HG03342 (cell line): ENCODE measurements at regions not wholly inside any gene's neighbourhood (a gene's known extent, or its start where the extent isn't known, plus 50 kb on each side); places are given as distances from the start of the nearest gene placed in this dataset.
"Not testable (repeated sequence)": the region's sequence is repeated elsewhere in the genome, so short reads cannot be mapped to it uniquely, and the experiment has no call there.

Experiments used
- ATAC-seq: cut with Tn5 transposase; IDR thresholded peaks from one replicate; pipeline ENCODE4 v1.9.1; 2021; ENCODE audit warnings: mild to moderate bottlenecking, moderate library complexity; ENCODE audit not compliant: unreplicated experiment

DNA sequence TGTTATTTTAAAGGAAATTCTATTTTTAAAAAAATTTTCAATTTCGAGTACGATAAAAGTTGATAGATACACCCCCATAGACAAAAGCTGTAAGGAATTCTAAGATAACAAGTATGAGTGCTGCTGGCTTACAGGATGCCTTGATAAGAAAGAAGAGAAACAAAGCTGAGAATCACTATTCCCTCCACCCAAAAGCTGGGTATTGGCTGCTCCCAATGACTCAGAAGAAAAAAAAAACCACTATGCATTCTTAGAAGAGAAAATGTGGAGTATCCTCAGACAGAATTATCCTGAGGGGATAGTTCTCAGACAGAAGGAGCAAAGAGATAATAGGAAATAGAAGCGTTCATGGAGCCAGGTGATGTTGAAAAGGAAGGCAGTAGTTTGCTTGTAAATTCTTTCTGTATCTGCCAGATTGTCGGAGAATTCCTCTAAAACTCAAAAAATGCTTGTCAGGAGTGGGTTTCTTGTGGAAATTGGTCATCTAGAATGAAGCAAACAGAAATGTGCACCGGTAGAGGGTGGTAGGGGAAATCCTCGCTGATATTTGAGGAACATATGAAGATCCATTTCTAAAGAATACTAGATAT lies 217.5 kb upstream of the ADAMTS3 start:
- ATAC-seq: no peak

DNA sequence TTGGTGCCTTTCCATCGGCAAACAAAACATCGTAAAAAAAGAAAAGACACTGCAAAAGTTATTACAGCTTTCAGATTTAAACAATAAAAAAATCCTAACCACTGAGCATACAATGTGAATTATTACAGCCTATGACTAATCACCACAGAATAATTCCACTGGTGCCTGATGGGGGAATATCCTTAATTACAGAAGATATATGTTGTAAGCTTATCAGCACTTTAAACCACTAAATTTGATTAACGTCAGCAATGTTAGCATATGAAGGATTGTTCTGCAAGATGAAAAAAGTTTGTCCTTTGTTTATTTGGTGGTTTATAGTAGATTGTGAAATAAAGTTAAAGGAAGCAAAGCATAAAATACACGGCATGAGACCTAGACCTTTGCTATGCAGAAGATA lies 210.2 kb upstream of the ADAMTS3 start:
- ATAC-seq: no peak

DNA sequence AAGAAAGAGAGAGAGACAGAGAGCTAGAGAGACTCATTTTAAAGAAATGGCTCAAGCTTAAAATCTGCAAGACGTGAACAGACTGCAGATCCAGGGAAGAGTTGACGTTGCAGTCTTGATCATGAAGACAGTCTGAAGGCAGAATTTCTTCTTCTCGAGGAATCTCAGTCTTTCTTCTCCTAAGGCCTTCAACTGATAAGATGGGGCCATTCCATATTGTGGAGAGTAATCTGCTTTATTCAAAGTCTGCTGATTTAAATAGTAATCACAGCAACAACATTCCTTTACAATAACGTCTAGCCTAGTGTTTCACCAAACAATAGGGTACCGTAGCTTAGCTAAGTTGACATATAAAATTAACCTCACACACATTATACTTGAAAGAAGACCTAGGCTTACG lies 208.4 kb upstream of the ADAMTS3 start:
- no peak for ATAC-seq

DNA sequence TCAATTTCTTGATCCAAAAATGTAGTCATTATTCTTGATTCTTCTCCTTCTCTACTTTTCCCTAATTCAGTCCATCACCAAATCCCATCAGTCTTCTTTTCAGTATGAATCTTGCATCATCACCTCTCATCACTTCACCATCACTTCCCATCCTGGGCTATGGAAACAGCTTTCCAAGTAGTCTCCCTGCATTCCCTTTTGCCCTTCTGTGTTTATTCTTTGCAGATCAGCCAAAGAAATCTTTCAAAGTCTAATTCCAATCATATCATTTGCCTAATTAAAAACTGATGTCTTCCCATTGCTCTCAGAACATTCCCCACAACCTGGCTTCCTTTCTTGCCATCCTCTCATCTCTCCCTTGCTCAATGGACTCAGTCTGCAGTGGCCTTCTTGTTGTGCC lies 201.7 kb upstream of the ADAMTS3 start:
- no peak for ATAC-seq

DNA sequence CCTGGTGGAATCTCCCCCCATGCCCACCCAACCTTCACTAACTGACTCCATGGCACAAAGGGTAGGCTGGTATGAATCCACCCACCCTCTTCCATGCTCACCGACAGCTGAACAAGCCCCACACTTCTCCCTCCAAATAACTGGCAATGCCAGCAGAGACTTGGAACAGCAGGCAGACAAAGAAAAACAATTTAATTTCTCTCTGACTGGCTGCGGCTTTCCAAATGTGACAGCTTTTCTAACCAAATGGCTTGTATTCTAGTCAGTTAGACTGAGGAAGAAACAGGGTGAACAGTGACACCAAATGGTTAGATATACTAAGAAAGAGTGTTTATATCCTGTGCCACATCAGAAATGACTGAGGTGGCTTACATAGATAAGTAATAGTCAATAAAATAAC lies 199.3 kb upstream of the ADAMTS3 start:
- ATAC-seq: no peak

DNA sequence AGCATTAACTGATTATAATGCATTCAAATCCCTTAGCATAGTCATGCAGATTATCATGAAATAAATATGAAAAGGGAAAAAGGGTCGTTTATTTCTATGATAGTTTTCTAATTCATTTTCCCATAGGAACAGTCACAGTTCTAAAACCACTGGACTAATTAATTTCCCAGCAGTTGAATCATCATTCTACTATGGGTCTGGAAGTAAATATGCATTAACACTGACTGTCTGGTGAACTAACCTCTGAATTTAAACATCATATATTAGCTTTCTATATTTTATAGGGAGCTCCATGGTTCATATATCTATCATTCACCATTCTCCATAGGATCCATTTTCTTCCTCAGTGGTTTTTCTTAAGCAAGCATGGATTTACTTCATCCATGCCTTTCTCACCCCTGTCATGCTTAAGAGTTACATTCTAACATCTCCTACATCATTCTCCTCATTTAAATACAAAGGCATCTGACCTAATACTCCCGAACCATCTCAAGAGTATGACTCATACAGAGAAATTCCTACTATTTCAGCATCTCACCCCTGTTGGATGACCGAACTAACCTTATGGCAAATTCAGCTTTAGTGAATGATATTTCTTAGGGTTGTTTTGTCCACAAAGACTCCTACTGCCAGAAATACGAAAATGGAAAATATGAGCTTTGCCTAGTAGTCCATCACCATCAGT lies 198.7 kb upstream of the ADAMTS3 start:
- ATAC-seq: no peak

DNA sequence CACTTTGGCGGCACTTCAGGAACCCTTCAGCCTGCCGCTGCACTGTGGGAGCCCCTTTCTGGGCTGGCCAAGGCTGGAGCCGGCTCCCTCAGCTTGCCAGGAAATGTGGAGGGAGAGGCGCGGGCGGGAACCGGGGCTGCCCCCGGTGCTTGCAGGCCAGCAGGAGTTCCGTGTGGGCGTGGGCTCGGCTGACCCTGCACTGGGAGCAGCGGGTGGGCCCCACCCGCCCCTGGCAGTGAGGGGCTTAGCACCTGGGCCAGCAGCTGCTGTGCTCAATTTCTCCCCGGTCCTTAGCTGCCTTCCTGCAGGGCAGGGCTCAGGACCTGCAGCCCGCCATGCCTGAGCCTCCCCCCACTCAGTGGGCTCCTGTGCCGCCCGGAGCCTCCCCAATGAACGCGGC lies 196.8 kb upstream of the ADAMTS3 start:
- not testable (repeated sequence) for ATAC-seq

DNA sequence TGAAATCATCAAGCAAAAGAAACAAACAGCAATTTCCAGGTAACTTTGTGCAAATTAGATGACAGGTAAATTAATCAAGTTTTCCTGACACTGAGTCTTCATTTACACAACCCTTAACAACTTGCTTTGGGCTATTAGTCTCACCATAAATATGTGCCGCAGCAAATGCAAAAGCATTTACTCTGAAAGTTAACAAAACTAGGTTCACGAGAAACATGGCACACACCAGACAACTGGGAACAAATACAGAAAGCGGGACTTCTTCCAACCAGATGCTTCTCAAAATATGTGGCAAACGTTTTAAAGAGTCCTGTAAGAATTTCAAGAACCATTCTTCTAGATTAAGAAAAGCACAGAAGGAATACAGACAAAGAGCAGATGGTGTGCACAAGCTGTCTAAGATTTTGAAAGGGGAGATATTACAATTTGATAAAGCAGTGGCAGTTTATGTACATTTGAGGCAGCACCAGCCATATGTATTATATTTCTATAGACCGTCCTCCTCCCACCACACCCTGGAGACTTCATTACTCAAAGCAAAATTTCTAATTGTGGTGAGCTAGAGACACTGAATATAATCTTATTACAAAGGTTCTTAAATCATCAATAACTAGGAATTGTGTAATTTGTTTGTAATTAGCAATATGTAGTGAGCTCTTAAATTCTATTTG lies 192.5 kb upstream of the ADAMTS3 start:
- ATAC-seq: no peak

DNA sequence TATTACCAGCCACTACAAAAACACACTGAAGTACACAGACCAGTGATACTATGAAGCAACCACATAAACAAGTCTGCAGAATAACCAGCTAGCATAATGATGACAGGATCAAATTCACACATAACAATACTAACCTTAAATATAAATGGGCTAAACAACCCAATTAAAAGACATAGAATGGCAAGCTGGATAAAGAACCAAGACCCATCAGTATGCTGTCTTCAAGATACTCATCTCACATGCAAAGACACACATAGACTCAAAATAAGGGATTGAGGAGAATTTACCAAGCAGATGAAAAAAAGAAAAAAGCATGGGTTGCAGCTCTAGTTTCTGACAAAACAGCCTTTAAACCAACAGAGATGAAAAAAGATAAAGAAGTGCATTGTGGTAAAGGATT lies 184.4 kb upstream of the ADAMTS3 start:
- ATAC-seq: not testable (repeated sequence)

DNA sequence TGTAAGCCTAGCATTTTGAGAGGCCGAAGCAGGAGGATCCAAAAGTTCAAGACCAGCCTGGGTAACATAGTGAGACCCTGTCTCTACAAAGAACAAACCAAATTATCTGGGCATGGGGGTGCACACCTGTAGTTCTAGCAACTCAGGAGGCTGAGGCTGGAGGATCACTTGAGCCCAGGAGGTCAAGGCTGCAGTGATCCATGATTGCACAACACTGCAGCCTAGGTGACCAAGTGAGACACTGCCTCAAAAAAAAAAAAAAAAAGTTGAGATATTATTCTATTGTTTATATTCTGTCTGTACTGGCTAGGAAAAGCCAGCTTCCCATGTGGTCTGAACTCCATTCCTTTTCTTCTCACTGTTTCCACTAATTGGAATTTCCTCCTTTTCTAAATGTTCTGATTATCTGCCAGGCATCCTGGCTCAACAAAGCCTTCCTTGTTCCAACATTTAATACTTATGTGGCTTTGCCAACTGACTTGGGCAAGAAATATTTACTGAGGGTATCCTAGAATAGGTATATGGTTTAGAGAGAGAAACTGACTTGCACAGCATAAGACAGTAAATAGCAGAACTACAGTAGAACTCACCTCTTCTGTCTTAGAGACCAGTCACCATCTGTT lies 175.2 kb upstream of the ADAMTS3 start:
- no peak for ATAC-seq

DNA sequence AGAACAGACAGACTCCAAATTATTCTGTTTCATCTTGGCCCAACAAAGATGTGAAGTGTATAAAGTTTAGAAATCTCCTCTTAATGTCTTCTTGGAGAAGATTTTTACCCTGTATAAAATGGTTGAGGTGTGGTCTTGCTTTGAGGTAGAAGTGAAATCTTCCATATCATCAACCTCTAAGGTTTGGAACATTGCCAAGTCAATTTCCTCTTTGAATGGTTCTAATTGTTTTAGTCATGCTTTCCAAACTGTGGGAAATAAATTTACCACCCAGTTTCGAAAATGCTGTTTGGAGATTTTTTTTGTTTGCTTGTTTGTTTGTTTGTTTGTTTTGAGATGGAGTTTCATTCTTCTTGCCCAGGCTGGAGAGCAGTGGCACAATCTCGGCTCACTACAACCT lies 174.1 kb upstream of the ADAMTS3 start:
- ATAC-seq: no peak

DNA sequence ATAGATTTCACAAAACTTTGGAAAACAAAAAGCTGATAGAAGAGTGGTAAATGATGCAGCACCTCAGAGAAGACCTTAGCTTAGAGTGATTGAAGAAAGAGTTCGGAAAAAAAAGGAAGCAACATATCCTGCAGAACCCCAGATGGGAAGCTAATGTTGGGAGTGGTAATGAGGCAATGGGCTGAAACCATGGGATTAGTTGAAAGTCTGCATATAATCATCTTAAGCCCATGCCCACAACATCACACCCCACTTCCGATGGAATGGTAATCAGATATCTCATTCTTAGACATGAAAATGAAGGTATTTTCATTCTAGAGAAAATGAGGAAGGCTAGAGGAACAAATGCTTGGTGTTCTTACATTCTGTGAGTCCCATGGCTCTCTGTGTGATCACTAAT lies 146.3 kb upstream of the ADAMTS3 start:
- no peak for ATAC-seq

DNA sequence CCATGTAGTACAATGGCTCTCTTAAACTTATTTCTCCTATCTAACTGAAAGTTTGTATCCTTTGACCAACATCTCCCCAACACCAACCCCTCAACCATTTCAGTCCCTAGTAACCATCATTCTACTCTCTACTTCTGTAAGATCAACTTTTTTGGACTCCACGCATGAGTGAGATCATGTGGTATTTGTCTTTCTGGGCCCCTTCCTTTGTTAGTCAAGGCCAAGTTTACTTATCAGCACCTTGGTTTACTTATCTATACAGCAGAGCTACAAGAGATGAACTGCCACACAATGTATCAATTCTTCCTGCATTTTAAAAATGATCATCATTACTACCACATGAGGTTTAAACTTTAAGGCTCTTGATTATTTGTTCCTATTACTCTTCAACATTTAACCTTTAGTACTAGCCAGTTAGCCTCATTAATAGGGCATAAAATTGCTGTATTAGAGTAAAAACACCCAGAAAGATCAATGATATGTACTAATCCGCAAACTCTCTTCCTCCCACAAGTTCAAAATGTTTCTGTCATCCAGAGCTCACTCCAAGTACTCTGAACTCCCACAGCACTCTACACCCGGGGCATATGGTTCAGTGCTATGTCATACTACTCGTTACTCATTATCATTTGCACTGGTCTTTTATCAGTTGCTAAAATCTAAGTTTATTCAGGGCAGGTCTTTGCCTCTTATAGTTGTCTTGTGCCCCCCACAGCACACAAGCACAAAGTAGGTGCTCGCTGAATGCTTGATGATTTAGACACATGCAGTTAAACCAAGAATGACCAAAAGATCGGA lies 145.7 kb upstream of the ADAMTS3 start:
- ATAC-seq: no peak

DNA sequence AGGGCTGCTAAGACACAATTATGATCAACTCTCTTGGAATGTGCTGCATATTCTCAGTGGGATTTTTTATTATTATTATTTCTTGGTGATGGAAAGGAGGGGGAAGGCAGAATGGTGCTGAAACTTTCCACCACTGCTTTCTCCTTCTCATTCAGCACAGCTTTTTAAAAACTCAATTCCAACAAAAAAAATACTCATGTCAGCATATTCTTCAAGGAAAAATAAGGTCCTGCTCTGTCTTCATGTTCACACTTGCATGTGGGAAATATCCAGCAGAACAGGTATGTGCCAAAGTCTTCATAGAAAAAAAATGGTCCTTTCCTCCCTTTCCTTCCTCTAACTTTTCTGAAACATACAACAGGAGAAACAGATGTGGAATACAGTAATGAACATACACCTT lies 144.0 kb upstream of the ADAMTS3 start:
- ATAC-seq: no peak

DNA sequence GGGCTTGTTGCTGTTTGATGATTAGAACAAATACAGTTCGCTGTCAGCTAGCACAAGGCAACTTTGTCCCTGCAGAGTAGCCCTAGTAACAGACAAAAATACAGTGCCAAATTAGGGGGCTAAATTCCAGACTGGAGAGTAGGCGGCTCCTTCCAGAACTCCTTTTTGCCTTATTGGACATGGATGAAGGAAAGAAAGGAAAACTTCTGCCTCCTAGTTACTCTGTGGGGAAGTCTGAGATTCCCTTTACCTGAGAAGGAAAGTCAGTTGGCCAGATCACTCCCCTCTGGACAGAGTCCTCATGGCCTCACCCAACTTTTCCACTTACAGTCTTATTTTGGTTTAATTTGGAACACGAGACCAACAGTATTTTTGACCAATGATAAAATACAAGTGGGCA lies 140.5 kb upstream of the ADAMTS3 start:
- ATAC-seq: no peak

DNA sequence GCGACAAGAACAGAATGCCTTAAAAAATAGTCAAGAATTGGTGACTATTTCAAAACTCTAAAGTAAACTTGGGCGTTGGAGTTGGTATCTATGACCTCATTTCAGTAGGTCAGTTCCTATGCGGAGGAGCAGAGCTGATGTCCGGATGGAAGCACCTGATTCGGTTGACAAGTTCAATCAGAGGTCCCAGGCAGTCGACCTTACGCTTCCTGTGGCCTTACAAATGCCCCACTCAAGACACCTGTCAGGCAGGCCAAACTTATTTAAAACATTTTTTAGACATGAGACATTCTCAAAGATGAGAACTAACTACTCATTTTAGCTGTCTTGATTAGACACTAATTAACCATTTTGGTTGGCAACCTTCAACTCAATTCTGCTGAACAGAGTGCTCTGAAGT lies 137.7 kb upstream of the ADAMTS3 start:
- ATAC-seq: no peak

DNA sequence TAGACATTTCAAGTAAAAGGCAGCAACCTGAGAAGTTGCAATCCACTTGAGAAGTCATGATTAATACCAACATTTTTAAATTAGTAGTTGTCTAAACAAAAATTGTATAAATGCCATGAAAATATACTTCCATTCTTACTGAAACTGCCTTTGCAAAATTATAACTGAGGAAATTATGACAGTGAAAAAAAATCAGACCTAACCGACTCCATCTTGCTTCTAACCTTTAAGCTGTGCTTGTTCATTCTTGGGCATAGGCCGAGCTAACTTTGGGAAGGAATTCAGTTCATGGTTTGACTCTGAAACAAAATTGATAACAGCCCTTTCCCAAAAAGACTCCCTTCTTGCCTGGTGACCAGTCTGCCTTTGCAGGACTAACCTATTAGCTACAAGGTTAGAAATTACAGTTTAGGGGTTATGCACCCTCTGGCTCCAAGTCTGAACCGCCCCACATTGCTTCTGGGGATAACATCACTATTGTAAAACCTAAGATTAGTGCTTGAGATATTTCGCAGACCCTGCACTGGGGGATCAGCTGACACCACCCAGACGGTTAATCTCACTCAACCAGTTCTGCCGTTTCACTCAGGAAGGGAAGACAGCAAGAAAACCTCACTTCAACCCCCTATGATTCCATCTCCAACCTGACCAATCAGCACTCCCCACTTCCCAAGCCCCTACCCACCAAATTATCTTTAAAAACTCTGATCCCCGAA lies 136.1 kb upstream of the ADAMTS3 start:
- ATAC-seq: not testable (repeated sequence)

DNA sequence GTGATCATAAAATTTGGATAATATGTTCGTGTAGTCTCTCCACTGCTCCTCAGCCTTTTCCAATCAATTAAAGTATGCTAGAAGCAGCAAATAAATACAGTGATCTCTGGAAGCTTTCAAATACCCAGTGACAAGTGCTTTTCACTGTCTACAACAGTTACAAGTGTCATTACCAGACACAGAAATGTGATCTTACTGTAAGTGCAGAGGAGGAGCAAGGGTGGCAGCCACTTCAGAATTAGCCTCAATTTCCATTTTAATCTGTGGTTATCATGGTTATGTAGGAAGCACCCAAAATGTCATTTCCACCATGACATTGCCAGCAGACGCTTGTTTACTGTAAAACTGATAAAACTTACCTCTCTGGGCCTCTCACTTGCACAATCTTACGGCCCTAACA lies 133.9 kb upstream of the ADAMTS3 start:
- ATAC-seq: no peak

DNA sequence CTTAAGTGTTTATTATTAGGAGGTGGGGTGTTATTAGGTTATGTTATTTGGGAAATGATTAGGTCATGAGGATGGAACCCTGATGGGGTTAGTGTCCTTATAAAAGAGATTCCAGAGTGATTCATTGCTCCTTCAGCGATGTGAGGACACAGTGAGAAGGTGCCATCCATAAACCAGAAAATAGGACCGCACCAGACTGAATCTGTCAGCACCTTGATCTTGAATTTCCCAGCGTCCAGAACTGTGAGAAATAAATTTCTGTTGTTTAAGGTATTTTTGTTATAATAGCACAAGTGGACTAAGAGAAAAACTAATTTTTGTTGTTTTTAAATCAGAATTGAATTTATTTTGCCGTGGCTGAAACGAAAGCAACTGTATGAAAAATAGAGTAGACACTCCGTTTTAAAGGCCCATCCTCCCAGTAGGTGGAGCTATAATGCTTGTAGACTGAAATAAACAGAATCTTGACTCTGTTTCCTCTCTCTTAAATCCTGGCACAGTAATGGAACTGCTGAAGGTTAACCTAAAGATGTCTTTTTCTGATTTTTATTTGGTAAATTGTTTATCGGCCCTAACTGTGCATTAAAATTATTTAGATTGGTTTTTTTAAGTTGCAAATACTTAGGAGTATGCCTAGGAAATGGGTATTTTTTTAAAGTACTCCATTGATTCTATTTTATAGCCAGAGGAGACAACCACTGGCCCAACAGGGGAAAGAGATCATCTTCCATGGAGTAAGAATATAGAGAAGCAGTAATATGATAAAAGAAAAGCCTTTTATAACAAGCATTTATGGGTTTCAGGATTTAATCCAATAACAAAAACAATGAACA lies 133.2 kb upstream of the ADAMTS3 start:
- peak; percentile 81 for ATAC-seq

DNA sequence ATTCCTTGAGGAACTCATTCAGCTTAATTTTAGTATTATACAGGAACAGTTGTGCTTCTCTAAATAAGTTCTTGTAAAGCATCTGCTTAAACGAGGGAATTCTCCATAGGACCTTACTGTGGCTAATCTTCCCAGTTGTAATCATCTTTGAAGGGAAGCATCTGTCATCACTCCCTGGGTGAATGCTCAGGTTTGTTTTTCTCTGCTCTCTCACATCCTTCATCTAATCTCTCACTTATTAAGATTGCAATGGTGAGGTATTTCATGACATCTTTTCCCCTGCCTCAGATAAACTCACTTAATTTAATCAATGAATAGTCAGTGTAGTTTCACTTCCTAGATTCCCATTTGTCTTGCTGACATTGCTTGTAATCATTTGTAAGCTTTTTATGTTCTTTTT lies 121.8 kb upstream of the ADAMTS3 start:
- ATAC-seq: no peak
